ENCODE measurements at regions not wholly inside any gene's neighbourhood (a gene's known extent, or its start where the extent isn't known, plus 50 kb on each side); places are given as distances from the start of the nearest gene placed in this dataset.
A peak's percentile ranks its signal among the peaks of the same experiment; 100 is the strongest.

DNA sequence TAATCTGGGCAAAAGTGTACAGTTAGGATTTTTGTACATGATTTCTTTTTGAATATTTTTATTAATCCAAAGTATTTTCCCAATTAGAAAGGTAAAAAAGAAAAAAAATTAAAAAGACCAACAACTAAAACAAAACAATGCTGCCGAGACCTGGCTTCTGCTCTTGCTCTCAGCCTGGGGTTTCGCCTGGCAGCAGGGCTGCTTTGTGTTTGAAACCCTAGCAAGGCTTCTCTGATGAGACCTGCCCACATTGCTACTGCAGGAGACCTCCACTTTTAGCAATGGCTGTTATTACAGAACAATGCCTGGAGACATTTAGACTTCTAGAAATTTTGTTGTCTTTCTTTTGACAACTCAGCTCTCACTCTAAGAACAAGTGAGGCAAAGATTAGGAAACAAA, 1153.0 kb upstream of the TMEM132C start:
- no peak for DNase-seq (ENCODE audit: insufficient read length, low spot score, missing footprints)
- Histone ChIP-seq H3K4me3 (ENCODE audit: insufficient read depth, low read length) (no peak overlapping the region), H3K4me1 (ENCODE audit: insufficient read depth, low read length) (no peaks in the 10 kb centered on the region), H3K9me3 (ENCODE audit: low read depth, low read length) (no peaks in the 10 kb centered on the region), H3K27ac (ENCODE audit: low read depth, low read length) (no peak overlapping the region), H3K36me3 (ENCODE audit: insufficient read depth, low read length) (no peaks in the 10 kb centered on the region), H2AFZ (ENCODE audit: low read length) (peak overlapping the region; percentile 43), H3K79me2 (ENCODE audit: insufficient read depth, low read length) (no peaks in the 10 kb centered on the region), H3K4me2 (ENCODE audit: insufficient read depth, low read length) (no peak overlapping the region), H3K27me3 (ENCODE audit: insufficient read depth, low read length) (no peaks in the 10 kb centered on the region), H4K20me1 (ENCODE audit: insufficient read depth, low read length) (no peaks in the 10 kb centered on the region)
- TF ChIP-seq, protein P1, sequence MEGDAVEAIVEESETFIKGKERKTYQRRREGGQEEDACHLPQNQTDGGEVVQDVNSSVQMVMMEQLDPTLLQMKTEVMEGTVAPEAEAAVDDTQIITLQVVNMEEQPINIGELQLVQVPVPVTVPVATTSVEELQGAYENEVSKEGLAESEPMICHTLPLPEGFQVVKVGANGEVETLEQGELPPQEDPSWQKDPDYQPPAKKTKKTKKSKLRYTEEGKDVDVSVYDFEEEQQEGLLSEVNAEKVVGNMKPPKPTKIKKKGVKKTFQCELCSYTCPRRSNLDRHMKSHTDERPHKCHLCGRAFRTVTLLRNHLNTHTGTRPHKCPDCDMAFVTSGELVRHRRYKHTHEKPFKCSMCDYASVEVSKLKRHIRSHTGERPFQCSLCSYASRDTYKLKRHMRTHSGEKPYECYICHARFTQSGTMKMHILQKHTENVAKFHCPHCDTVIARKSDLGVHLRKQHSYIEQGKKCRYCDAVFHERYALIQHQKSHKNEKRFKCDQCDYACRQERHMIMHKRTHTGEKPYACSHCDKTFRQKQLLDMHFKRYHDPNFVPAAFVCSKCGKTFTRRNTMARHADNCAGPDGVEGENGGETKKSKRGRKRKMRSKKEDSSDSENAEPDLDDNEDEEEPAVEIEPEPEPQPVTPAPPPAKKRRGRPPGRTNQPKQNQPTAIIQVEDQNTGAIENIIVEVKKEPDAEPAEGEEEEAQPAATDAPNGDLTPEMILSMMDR (IDR thresholded peaks at IDR 0.05; ENCODE audit: extremely low read depth, low read depth, low read length): no peak

DNA sequence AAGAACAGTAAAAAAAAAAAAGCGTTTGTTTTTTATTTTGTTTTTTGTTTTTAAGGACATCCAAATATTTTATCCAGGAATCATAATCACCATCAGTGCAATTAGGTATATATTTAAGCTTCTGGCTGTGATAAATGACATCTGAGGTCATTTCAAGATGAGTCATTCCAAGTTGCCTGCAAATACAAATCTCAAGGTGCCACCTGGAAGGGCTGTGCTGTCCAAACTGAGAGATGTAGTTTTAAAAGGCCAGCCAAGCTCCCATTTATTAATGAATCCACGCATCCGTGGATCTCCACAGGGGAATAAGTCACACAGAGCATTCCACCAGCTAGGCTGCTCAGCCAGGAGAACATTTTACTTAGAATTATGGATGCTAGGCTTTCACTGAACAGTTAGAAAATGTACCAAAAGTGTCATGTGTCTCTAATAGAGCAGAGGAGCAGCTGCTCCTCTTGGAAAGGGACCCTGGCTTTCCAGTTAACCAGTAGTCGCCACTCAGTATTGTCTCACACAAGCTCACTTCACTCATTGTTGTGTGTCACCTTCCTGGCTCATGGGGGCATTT, 1151.4 kb upstream of the TMEM132C start:
- H2AFZ ChIP-seq (ENCODE audit: low read length): no peak overlapping the region
- no peaks in the 10 kb centered on the region for H4K20me1 ChIP-seq (ENCODE audit: insufficient read depth, low read length)
- no peak overlapping the region for H3K4me2 ChIP-seq (ENCODE audit: insufficient read depth, low read length)
- TF ChIP-seq, protein P1 (IDR thresholded peaks at IDR 0.05; ENCODE audit: extremely low read depth, low read depth, low read length): no peak
- H3K9me3 ChIP-seq (ENCODE audit: low read depth, low read length): no peaks in the 10 kb centered on the region
- no peaks in the 10 kb centered on the region for H3K79me2 ChIP-seq (ENCODE audit: insufficient read depth, low read length)
- no peak overlapping the region for H3K4me3 ChIP-seq (ENCODE audit: insufficient read depth, low read length)
- DNase-seq (ENCODE audit: insufficient read length, low spot score, missing footprints): no peak
- H3K27me3 ChIP-seq (ENCODE audit: insufficient read depth, low read length): no peaks in the 10 kb centered on the region
- no peaks in the 10 kb centered on the region for H3K36me3 ChIP-seq (ENCODE audit: insufficient read depth, low read length)
- H3K27ac ChIP-seq (ENCODE audit: low read depth, low read length): no peak overlapping the region
- H3K4me1 ChIP-seq (ENCODE audit: insufficient read depth, low read length): no peaks in the 10 kb centered on the region

DNA sequence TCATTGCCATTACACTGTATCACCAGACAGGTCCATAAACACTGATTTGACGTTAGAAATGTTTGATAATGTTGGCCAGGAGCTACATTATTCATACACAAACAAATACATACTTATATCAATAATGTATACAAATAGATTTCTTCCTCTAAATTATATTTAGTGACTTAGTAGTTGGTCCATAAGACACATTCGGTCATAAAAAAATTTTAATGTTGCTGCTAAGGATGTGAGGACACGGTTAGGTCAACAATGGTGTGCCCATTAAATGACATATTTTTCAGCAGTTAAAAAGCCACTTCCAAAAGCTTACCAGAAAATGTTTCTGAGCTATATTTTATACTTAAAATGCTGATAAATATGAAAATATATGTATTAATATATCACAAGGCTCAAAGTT, 1148.7 kb upstream of the TMEM132C start:
- Histone ChIP-seq H3K27ac (ENCODE audit: low read depth, low read length) (no peak overlapping the region), H3K9me3 (ENCODE audit: low read depth, low read length) (no peaks in the 10 kb centered on the region), H3K4me1 (ENCODE audit: insufficient read depth, low read length) (no peaks in the 10 kb centered on the region), H2AFZ (ENCODE audit: low read length) (no peak overlapping the region), H3K27me3 (ENCODE audit: insufficient read depth, low read length) (no peaks in the 10 kb centered on the region), H3K4me3 (ENCODE audit: insufficient read depth, low read length) (no peak overlapping the region), H3K79me2 (ENCODE audit: insufficient read depth, low read length) (no peaks in the 10 kb centered on the region), H3K36me3 (ENCODE audit: insufficient read depth, low read length) (no peaks in the 10 kb centered on the region), H3K4me2 (ENCODE audit: insufficient read depth, low read length) (no peak overlapping the region), H4K20me1 (ENCODE audit: insufficient read depth, low read length) (no peaks in the 10 kb centered on the region)
- TF ChIP-seq, protein P1 (IDR thresholded peaks at IDR 0.05; ENCODE audit: extremely low read depth, low read depth, low read length): no peak
- no peak for DNase-seq (ENCODE audit: insufficient read length, low spot score, missing footprints)

DNA sequence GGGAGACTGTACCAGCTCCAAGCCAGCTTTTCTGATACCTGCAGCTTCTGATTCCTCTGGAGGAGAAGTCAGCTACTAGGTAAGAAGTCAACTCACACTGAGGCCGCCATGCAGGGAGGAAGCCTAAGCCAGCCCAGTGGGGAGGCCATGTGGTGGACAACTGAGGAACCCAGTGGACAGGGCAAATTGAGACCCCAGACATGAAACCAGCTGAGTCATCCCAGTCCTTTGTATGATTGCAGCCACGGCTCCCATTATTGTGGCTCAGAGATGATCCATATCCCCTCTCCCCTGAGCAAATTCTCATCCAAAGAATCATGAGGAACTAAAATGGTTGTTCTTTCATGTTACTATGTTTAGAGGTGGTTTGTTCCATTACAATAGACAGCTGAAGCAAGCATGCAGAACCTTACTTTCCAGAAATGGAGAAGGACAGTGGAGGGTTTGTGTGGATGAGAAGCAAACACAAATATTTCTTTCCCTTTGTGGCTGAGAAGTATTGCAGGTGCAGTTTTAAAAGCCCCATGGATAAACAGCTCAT, 1147.3 kb upstream of the TMEM132C start:
- no peaks in the 10 kb centered on the region for H3K27me3 ChIP-seq (ENCODE audit: insufficient read depth, low read length)
- H2AFZ ChIP-seq (ENCODE audit: low read length): no peak overlapping the region
- no peaks in the 10 kb centered on the region for H3K79me2 ChIP-seq (ENCODE audit: insufficient read depth, low read length)
- no peak overlapping the region for H3K27ac ChIP-seq (ENCODE audit: low read depth, low read length)
- no peaks in the 10 kb centered on the region for H3K36me3 ChIP-seq (ENCODE audit: insufficient read depth, low read length)
- H3K9me3 ChIP-seq (ENCODE audit: low read depth, low read length): no peaks in the 10 kb centered on the region
- DNase-seq (ENCODE audit: insufficient read length, low spot score, missing footprints): no peak
- no peak overlapping the region for H3K4me2 ChIP-seq (ENCODE audit: insufficient read depth, low read length)
- no peaks in the 10 kb centered on the region for H3K4me1 ChIP-seq (ENCODE audit: insufficient read depth, low read length)
- H3K4me3 ChIP-seq (ENCODE audit: insufficient read depth, low read length): no peak overlapping the region
- H4K20me1 ChIP-seq (ENCODE audit: insufficient read depth, low read length): no peaks in the 10 kb centered on the region
- TF ChIP-seq, protein P1 (IDR thresholded peaks at IDR 0.05; ENCODE audit: extremely low read depth, low read depth, low read length): no peak
